Calu3 (cell line): ENCODE measurements at regions not wholly inside any gene's neighbourhood (a gene's known extent, or its start where the extent isn't known, plus 50 kb on each side); places are given as distances from the start of the nearest gene placed in this dataset.
A peak's percentile ranks its signal among the peaks of the same experiment; 100 is the strongest.

Experiments
- BruUV-seq: library from RNA; stranded (reverse); fragments of 400-500 nt; replicated peaks from 2 replicates; lab custom pipeline; 2021; lab: Mats Ljungman, UMichigan
- CTCF ChIA-PET: fragments of 300-600 bp; sonication (Branson Sonifier 250); formaldehyde crosslinking; loops from one replicate; lab custom pipeline; 2022; ENCODE audit warnings: antibody characterized with exemption; lab: Charles Lee
- DNase-seq: peaks from one replicate; pipeline ENCODE4 v3.0.0; 2022
- H3K27ac Mint-ChIP-seq: one replicate; pipeline ENCODE4 v1.8.0; 2022; ENCODE audit warnings: mixed read lengths; ENCODE audit not compliant: unreplicated experiment
- H3K27me3 Mint-ChIP-seq: one replicate; pipeline ENCODE4 v1.8.0; 2022; ENCODE audit warnings: mixed read lengths; ENCODE audit not compliant: unreplicated experiment
- H3K36me3 Mint-ChIP-seq: one replicate; pipeline ENCODE4 v1.8.0; 2022; ENCODE audit warnings: mild to moderate bottlenecking, moderate library complexity, mixed read lengths; ENCODE audit not compliant: insufficient read depth, unreplicated experiment
- H3K4me1 Mint-ChIP-seq: one replicate; pipeline ENCODE4 v1.8.0; 2022; ENCODE audit warnings: mild to moderate bottlenecking, low read depth, mixed read lengths; ENCODE audit not compliant: unreplicated experiment
- H3K4me3 Mint-ChIP-seq: one replicate; pipeline ENCODE4 v1.8.0; 2022; ENCODE audit warnings: mild to moderate bottlenecking, low read depth, moderate library complexity, mixed read lengths; ENCODE audit not compliant: unreplicated experiment
- H3K9me3 Mint-ChIP-seq: one replicate; pipeline ENCODE4 v1.8.0; 2022; ENCODE audit warnings: low read depth, mixed read lengths; ENCODE audit not compliant: unreplicated experiment
- CTCF ChIP-seq: fragments of 200-600 bp; IDR thresholded peaks from one replicate; pipeline ENCODE4 v1.8.0; 2022; ENCODE audit warnings: antibody characterized with exemption; ENCODE audit not compliant: unreplicated experiment
- intact Hi-C: fragments of 100-400 bp; cut with micrococcal nuclease; formaldehyde crosslinking; loops from one replicate; pipeline ENCODE4 v1.10.0; 2022; ENCODE audit not compliant: unreplicated experiment

DNA sequence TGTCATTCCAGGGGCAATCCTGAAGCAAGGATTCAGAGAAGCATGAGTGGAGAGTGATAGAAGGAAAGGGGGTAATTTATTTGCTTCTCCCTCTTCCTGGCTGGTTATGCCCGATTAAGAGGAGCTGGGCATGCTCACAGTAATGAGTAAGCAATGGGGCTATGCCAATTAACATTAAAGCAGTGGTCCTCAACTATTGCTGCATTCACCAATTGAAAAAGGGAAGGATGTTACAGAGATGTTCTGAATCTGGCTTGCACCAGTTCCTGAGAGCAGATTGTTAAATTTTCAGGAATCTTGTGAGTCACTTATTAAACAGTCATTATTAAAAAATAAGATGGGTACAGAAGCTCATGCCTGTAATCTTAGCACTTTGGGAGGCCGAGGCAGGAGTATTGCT, 85.9 kb upstream of the ZBTB20 start:
- Mint-ChIP-seq H3K4me1 (no peaks in the 10 kb centered on the region), H3K27me3 (no peaks in the 10 kb centered on the region), H3K9me3 (peaks cover 2% of the 10 kb centered on the region), H3K27ac (no peak overlapping the region), H3K36me3 (no peaks in the 10 kb centered on the region), H3K4me3 (no peak overlapping the region)
- CTCF ChIA-PET: no interaction called here
- TF ChIP-seq CTCF: no peak
- intact Hi-C loops: no loop called here
- no peak for DNase-seq
- no TSS peak for BruUV-seq

- CTCF ChIA-PET: no interaction called here
- Mint-ChIP-seq H3K4me1 (no peaks in the 10 kb centered on the region), H3K4me3 (no peak overlapping the region), H3K27ac (no peak overlapping the region), H3K27me3 (no peaks in the 10 kb centered on the region), H3K9me3 (no peaks in the 10 kb centered on the region), H3K36me3 (no peaks in the 10 kb centered on the region)
- TF ChIP-seq CTCF: no peak
- intact Hi-C loops: no loop called here
- no TSS peak for BruUV-seq
- no peak for DNase-seq
These were observed 89.4 kb upstream of the ZBTB20 start for GRCh38 chr3:115236496-115236895.

DNA sequence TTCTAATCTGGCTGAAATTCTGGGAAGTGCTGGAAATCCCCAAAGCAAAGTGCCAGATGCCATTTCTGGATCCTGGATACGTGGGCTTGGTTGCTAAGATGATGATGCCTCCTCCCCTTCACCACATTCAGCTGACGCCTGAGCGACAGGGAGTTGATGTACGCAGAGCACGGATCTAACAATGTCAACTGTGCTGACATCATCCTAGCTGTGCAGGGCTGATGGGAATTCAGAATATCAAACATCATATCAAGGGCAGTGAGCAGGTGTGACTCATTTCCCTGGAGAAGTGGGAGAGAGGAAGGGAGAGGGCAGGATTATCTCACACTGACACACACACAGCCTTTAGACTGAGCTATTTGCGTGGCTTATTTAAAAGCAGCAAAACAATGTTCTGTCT, 92.6 kb upstream of the ZBTB20 start:
- BruUV-seq: no TSS peak
- Mint-ChIP-seq H3K4me1 (no peaks in the 10 kb centered on the region), H3K36me3 (no peaks in the 10 kb centered on the region), H3K4me3 (peak overlapping the region; percentile 31), H3K9me3 (no peaks in the 10 kb centered on the region), H3K27ac (no peak overlapping the region), H3K27me3 (no peaks in the 10 kb centered on the region)
- intact Hi-C loops: no loop called here
- peak; percentile 29 for DNase-seq
- CTCF ChIA-PET: no interaction called here
- TF ChIP-seq CTCF: no peak

DNA sequence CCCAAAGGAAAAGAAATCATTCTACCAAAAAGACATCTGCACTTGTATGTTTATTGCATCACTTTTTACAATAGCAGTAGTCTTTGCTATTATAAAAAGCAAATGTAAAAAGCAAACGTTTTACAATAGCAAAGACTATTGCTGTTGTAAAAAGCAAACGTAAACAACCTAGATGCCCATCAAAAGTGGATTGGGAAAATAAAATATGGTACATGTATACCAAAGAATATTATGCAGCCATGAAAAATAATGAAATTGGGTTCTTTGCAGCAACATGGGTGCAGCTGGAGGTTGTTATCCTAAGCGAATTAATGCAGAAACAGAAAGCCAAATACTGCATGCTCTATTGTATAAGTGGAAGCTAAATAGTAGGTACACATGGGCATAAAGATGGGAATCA, 97.3 kb upstream of the ZBTB20 start:
- Mint-ChIP-seq H3K36me3 (no peaks in the 10 kb centered on the region), H3K27me3 (no peaks in the 10 kb centered on the region), H3K27ac (no peak overlapping the region), H3K9me3 (no peaks in the 10 kb centered on the region), H3K4me1 (no peaks in the 10 kb centered on the region), H3K4me3 (no peak overlapping the region)
- no TSS peak for BruUV-seq
- CTCF ChIA-PET: no interaction called here
- no peak for TF ChIP-seq CTCF
- DNase-seq: no peak
- intact Hi-C loops: no loop called here
